ENCODE measurements at regions not wholly inside any gene's neighbourhood (a gene's known extent, or its start where the extent isn't known, plus 50 kb on each side); places are given as distances from the start of the nearest gene placed in this dataset.
"Not testable (repeated sequence)": the region's sequence is repeated elsewhere in the genome, so short reads cannot be mapped to it uniquely, and the experiment has no call there.

- DNase-seq (ENCODE audit: low read depth) = no peak
Observed at GRCh38 chr9:89839449-89839848, 234.6 kb downstream of the GADD45G start.

- DNase-seq (ENCODE audit: low read depth) = no peak
Observed at GRCh38 chr9:89839952-89840351, 235.1 kb downstream of the GADD45G start.

- DNase-seq (ENCODE audit: low read depth) = no peak
Observed at GRCh38 chr9:89841456-89841855, 236.6 kb downstream of the GADD45G start.

GRCh38 chr9:89842267-89842768 is 237.5 kb downstream of the GADD45G start:
- no peak for DNase-seq (ENCODE audit: low read depth)

GRCh38 chr9:89843074-89843473 is 238.3 kb downstream of the GADD45G start:
- DNase-seq (ENCODE audit: low read depth) = no peak

GRCh38 chr9:89843591-89843990 is 238.8 kb downstream of the GADD45G start:
- DNase-seq (ENCODE audit: low read depth) = no peak

GRCh38 chr9:89844075-89844474 is 239.3 kb downstream of the GADD45G start:
- no peak for DNase-seq (ENCODE audit: low read depth)

GRCh38 chr9:89844535-89844934 is 239.7 kb downstream of the GADD45G start:
- DNase-seq (ENCODE audit: low read depth) = no peak

GRCh38 chr9:89845321-89845720 is 240.5 kb downstream of the GADD45G start:
- no peak for DNase-seq (ENCODE audit: low read depth)

GRCh38 chr9:89845862-89846261 is 241.1 kb downstream of the GADD45G start:
- DNase-seq (ENCODE audit: low read depth) = no peak

- no peak for DNase-seq (ENCODE audit: low read depth)
Observed at GRCh38 chr9:89848060-89849040, 243.5 kb downstream of the GADD45G start.

- DNase-seq (ENCODE audit: low read depth) = no peak
Observed at GRCh38 chr9:89849096-89849495, 244.3 kb downstream of the GADD45G start.

- no peak for DNase-seq (ENCODE audit: low read depth)
Observed at GRCh38 chr9:89850153-89850552, 245.3 kb downstream of the GADD45G start.

- no peak for DNase-seq (ENCODE audit: low read depth)
Observed at GRCh38 chr9:89850631-89851325, 246.0 kb downstream of the GADD45G start.

- no peak for DNase-seq (ENCODE audit: low read depth)
Observed at GRCh38 chr9:89853161-89853560, 248.3 kb downstream of the GADD45G start.

GRCh38 chr9:89853931-89854330 is 249.1 kb downstream of the GADD45G start:
- no peak for DNase-seq (ENCODE audit: low read depth)

GRCh38 chr9:89854715-89855475 is 250.1 kb downstream of the GADD45G start:
- DNase-seq (ENCODE audit: low read depth) = no peak

GRCh38 chr9:89856296-89856695 is 251.5 kb downstream of the GADD45G start:
- not testable (repeated sequence) for DNase-seq (ENCODE audit: low read depth)

- not testable (repeated sequence) for DNase-seq (ENCODE audit: low read depth)
Observed at GRCh38 chr9:89856950-89857349, 252.1 kb downstream of the GADD45G start.

- DNase-seq (ENCODE audit: low read depth) = not testable (repeated sequence)
Observed at GRCh38 chr9:89859842-89860241, 255.0 kb downstream of the GADD45G start.

GRCh38 chr9:89861371-89861770 is 256.6 kb downstream of the GADD45G start:
- not testable (repeated sequence) for DNase-seq (ENCODE audit: low read depth)

GRCh38 chr9:89862316-89862715 is 257.5 kb downstream of the GADD45G start:
- no peak for DNase-seq (ENCODE audit: low read depth)
